ENCODE measurements at regions not wholly inside any gene's neighbourhood (a gene's known extent, or its start where the extent isn't known, plus 50 kb on each side); places are given as distances from the start of the nearest gene placed in this dataset.

DNA sequence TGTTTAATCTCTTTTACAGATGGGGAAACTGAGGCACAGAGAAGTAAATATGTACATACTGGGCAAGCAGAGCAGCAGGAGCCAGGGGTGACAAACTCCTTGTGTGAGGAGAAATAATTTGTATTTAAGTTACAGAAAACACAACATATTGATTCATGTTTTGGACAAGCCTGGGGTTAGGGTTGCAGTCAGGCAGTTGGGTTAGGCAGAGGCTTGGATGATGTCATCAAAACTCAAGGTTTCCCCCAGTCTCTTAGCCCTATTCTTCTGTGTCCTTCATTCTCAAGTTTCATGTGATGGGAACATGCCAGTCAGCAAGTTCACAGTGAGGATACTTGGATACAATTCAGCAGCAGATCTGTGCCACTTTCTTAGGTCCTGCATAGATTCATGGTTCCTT is 181.4 kb downstream of the CXCL12 start:
- Histone ChIP-seq H3K14ac (ENCODE audit: insufficient read length) (no peak overlapping the region), H4K5ac (ENCODE audit: insufficient read length, low read depth, low read length) (no peak overlapping the region), H3K79me2 (ENCODE audit: control insufficient read depth in 1 of 2, insufficient read depth in 2 of 2, low read length in 2 of 2) (no peaks in the 10 kb centered on the region), H4K8ac (ENCODE audit: extremely low read depth, insufficient read depth, low read length) (no peak overlapping the region), H3K23me2 (ENCODE audit: low read depth, low read length) (no peaks in the 10 kb centered on the region), H3K27ac (ENCODE audit: low read depth, low read length) (no peak overlapping the region), H4K20me1 (replicated peaks in 1 of 2; ENCODE audit: control insufficient read depth in 1 of 2, insufficient read depth in 2 of 2, low read length in 2 of 2) (no peaks in the 10 kb centered on the region), H3K56ac (replicated peaks; ENCODE audit: insufficient read length, low read depth, low read length) (no peak overlapping the region), H3K18ac (ENCODE audit: extremely low read depth, low read length) (no peak overlapping the region), H3K4me3 (ENCODE audit: extremely low read depth in 1 of 4, insufficient read depth in 2 of 4, low read depth in 3 of 4, low read length in 4 of 4) (no peak overlapping the region), H3K36me3 (ENCODE audit: control insufficient read depth in 2 of 4, insufficient read depth in 4 of 4, low read length in 3 of 4) (no peaks in the 10 kb centered on the region), H2BK15ac (ENCODE audit: low read length) (no peak overlapping the region), H3K4ac (replicated peaks; ENCODE audit: insufficient read length, low read depth, low read length) (no peak overlapping the region), H3K9me3 (ENCODE audit: insufficient read depth in 2 of 2, low read depth in 1 of 2, low read length in 1 of 2) (no peaks in the 10 kb centered on the region), H2AK5ac (ENCODE audit: low read depth, low read length) (no peak overlapping the region), H2BK120ac (replicated peaks; ENCODE audit: low read depth, low read length) (no peak overlapping the region), H3K27me3 (replicated peaks in 1 of 4; ENCODE audit: control insufficient read depth in 3 of 4, extremely low read depth in 1 of 4, insufficient read depth in 3 of 4, low read length in 3 of 4) (no peaks in the 10 kb centered on the region), H3K9ac (replicated peaks in 1 of 4; ENCODE audit: extremely low read depth in 1 of 4, low read depth in 3 of 4, low read length in 3 of 4) (no peak overlapping the region), H2BK20ac (ENCODE audit: low read length) (no peak overlapping the region), H3K4me2 (ENCODE audit: insufficient read depth in 1 of 2, low read depth in 2 of 2, low read length in 2 of 2) (no peak overlapping the region), H3K23ac (ENCODE audit: insufficient read length) (no peak overlapping the region), H2BK12ac (ENCODE audit: low read depth, low read length) (no peak overlapping the region), H4K91ac (replicated peaks; ENCODE audit: insufficient read length, low read length) (no peak overlapping the region), H3K4me1 (replicated peaks in 1 of 4; ENCODE audit: control insufficient read depth in 3 of 4, insufficient read depth in 4 of 4, low read length in 3 of 4) (peaks cover 0 to 5% (median 1%) of the 10 kb centered on the region in 4 experiments; a peak in 2 of 7 replicates), H3K79me1 (ENCODE audit: low read depth, low read length) (no peaks in the 10 kb centered on the region), H2AFZ (ENCODE audit: low read length) (no peak overlapping the region), H2BK5ac (ENCODE audit: low read depth, low read length) (no peak overlapping the region)
- ChIA-PET POLR2A (ENCODE audit: partially characterized antibody) (no interaction called here), CTCF (ENCODE audit: partially characterized antibody) (interaction anchor here (0.6 kb wide), 1 partner anchor 334 kb away, joined by 4 read pairs; no protein-coding TSS in a partner anchor)
- FAIRE-seq = no peak
- DNase-seq (ENCODE audit: low read depth in 1 of 2, low spot score in 2 of 2) = no peak
- TF ChIP-seq, protein P1, sequence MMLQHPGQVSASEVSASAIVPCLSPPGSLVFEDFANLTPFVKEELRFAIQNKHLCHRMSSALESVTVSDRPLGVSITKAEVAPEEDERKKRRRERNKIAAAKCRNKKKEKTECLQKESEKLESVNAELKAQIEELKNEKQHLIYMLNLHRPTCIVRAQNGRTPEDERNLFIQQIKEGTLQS (IDR thresholded peaks at IDR 0.05; ENCODE audit: insufficient read depth, low read depth, low read length) = no peak

Measured in H1 (cell line).